Duodenal mucosa (tissue), 2 donors: ENCODE measurements at regions not wholly inside any gene's neighbourhood (a gene's known extent, or its start where the extent isn't known, plus 50 kb on each side); places are given as distances from the start of the nearest gene placed in this dataset.

Experiments used
- H3K27ac ChIP-seq: one replicate; pipeline ENCODE4 v1.7.0; 2013; ENCODE audit warnings: low read depth, low read length
- H3K27me3 ChIP-seq, 2 donors: one replicate each; pipeline ENCODE4 v1.7.0; 2013; ENCODE audit warnings: low read length in 2 of 2, control low read depth in 1 of 2; ENCODE audit not compliant: insufficient read depth in 2 of 2, control insufficient read depth in 1 of 2
- H3K36me3 ChIP-seq, 2 donors: one replicate each; pipeline ENCODE4 v1.7.0; 2013; ENCODE audit warnings: low read length in 2 of 2, control low read depth in 1 of 2; ENCODE audit not compliant: insufficient read depth in 2 of 2, control insufficient read depth in 1 of 2
- H3K4me1 ChIP-seq, 2 donors: one replicate each; pipeline ENCODE4 v1.7.0; 2013; ENCODE audit warnings: low read length in 2 of 2, control low read depth in 1 of 2; ENCODE audit not compliant: insufficient read depth in 2 of 2, control insufficient read depth in 1 of 2
- H3K4me3 ChIP-seq, 2 donors: one replicate each; pipeline ENCODE4 v1.7.0; 2013; ENCODE audit warnings: low read length in 2 of 2, low read depth in 1 of 2
- H3K9ac ChIP-seq, 2 donors: one replicate each; pipeline ENCODE4 v1.7.0; 2013; ENCODE audit warnings: low read length in 2 of 2, low read depth in 1 of 2
- H3K9me3 ChIP-seq, 2 donors: one replicate each; pipeline ENCODE4 v1.7.0; 2013; ENCODE audit warnings: low read length in 2 of 2, control low read depth in 1 of 2; ENCODE audit not compliant: control insufficient read depth in 1 of 2

- H3K27ac ChIP-seq = no peak overlapping the region
- H3K27me3 ChIP-seq = peaks cover 8 to 14% of the 10 kb centered on the region in 2 donors
- H3K9me3 ChIP-seq = no peaks in the 10 kb centered on the region
- H3K4me1 ChIP-seq = peaks cover 0 to 4% of the 10 kb centered on the region in 2 donors
- H3K4me3 ChIP-seq = no peak overlapping the region
- no peak overlapping the region for H3K9ac ChIP-seq
- H3K36me3 ChIP-seq = no peaks in the 10 kb centered on the region
Observed at GRCh38 chr14:97293659-97294058, 496.5 kb downstream of the VRK1 start.

DNA sequence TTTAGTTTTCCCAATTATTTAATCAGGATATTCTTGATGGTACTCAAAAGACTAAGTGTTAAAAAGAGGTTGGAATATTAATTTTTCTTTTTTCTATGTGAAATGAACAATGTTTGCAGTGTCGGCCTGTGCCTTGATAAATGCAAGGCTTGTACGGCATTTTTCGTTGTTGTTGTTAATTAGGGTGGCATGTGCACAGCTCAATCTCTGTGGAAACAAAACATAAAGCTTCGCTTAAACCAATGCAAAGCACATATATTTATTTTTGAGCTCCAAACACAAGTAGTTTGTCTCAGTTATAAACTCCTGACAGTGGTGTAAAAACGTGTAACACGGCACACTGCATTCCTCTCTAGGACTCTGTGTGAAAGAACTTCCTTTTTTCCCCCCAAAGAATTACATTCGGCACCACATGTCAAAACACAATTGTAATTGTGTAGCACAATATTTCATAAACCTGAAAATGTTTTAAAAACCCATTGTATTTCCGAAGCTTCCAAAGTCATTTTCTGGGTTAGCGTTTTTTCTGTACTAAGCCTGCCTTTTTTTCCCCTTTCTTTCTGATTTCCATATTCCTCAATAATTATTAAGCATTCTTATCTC, 498.0 kb downstream of the VRK1 start:
- Histone ChIP-seq H3K27ac (no peak overlapping the region), H3K4me1 (peaks cover 0 to 1% of the 10 kb centered on the region in 2 donors), H3K9me3 (no peaks in the 10 kb centered on the region), H3K36me3 (no peaks in the 10 kb centered on the region), H3K27me3 (peaks cover 2 to 10% of the 10 kb centered on the region in 2 donors), H3K4me3 (no peak overlapping the region), H3K9ac (no peak overlapping the region)

DNA sequence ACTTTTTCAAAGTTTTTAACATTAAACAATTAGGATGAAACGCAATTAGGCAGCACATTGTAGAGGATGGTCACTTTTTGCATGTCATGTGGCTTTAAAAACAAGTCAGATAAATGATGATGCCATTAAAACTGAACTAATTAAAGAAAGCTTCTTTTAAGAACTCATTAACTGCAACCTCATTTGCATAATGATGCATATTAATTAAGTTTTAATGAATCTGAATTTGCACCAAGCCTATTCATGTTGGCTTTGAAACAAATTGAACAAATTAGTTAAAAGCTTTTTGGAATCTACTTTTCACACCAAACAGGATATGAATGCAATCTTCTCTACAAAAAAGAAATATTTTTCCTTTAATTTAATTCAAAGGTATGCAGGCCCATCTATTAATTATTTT, 499.0 kb downstream of the VRK1 start:
- H3K9ac ChIP-seq = no peak overlapping the region
- H3K9me3 ChIP-seq = no peaks in the 10 kb centered on the region
- H3K27ac ChIP-seq = no peak overlapping the region
- H3K36me3 ChIP-seq = no peaks in the 10 kb centered on the region
- H3K4me1 ChIP-seq = no peaks in the 10 kb centered on the region
- no peak overlapping the region for H3K4me3 ChIP-seq
- H3K27me3 ChIP-seq = peaks cover 4 to 14% of the 10 kb centered on the region in 2 donors

GRCh38 chr14:97297100-97297499, 499.9 kb downstream of the VRK1 start:
- no peaks in the 10 kb centered on the region for H3K36me3 ChIP-seq
- H3K27me3 ChIP-seq = peaks cover 4 to 14% of the 10 kb centered on the region in 2 donors
- H3K4me3 ChIP-seq = no peak overlapping the region
- H3K27ac ChIP-seq = no peak overlapping the region
- H3K4me1 ChIP-seq = no peaks in the 10 kb centered on the region
- H3K9me3 ChIP-seq = no peaks in the 10 kb centered on the region
- no peak overlapping the region for H3K9ac ChIP-seq

GRCh38 chr14:97298331-97298730, 501.1 kb downstream of the VRK1 start:
- H3K27me3 ChIP-seq = peaks cover 4 to 11% of the 10 kb centered on the region in 2 donors
- H3K9ac ChIP-seq = no peak overlapping the region
- no peak overlapping the region for H3K4me3 ChIP-seq
- H3K4me1 ChIP-seq = no peaks in the 10 kb centered on the region
- no peak overlapping the region for H3K27ac ChIP-seq
- no peaks in the 10 kb centered on the region for H3K9me3 ChIP-seq
- no peaks in the 10 kb centered on the region for H3K36me3 ChIP-seq

DNA sequence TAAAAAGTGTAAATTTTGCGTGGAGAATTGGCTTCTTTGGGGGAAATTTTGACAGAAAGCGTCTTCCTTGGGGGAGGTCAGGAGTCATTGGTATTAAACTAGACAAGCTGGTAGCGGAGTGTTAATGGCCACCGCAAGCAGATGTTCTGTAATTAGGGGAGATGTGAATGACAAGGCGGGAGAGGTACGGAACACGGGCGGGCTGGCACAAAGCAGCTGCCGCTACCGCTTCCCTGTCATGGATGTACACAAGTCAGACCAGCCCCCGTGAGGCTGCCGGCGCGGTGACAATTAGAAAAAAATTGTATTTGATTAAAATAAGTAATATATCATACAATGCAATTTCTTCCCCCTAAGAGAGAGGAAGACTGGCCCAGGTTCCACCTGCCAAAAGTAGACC, 501.6 kb downstream of the VRK1 start:
- peaks cover 4 to 11% of the 10 kb centered on the region in 2 donors for H3K27me3 ChIP-seq
- no peaks in the 10 kb centered on the region for H3K36me3 ChIP-seq
- H3K27ac ChIP-seq = no peak overlapping the region
- H3K9me3 ChIP-seq = no peaks in the 10 kb centered on the region
- no peaks in the 10 kb centered on the region for H3K4me1 ChIP-seq
- no peak overlapping the region for H3K4me3 ChIP-seq
- no peak overlapping the region for H3K9ac ChIP-seq

- Histone ChIP-seq H3K9me3 (no peaks in the 10 kb centered on the region), H3K27ac (no peak overlapping the region), H3K9ac (no peak overlapping the region), H3K4me1 (no peaks in the 10 kb centered on the region), H3K36me3 (no peaks in the 10 kb centered on the region), H3K27me3 (peaks cover 4 to 11% of the 10 kb centered on the region in 2 donors), H3K4me3 (no peak overlapping the region)
Observed at GRCh38 chr14:97299661-97300060, 502.5 kb downstream of the VRK1 start.

- H3K9me3 ChIP-seq = no peaks in the 10 kb centered on the region
Observed at GRCh38 chr14:97301931-97302559, 504.9 kb downstream of the VRK1 start.

DNA sequence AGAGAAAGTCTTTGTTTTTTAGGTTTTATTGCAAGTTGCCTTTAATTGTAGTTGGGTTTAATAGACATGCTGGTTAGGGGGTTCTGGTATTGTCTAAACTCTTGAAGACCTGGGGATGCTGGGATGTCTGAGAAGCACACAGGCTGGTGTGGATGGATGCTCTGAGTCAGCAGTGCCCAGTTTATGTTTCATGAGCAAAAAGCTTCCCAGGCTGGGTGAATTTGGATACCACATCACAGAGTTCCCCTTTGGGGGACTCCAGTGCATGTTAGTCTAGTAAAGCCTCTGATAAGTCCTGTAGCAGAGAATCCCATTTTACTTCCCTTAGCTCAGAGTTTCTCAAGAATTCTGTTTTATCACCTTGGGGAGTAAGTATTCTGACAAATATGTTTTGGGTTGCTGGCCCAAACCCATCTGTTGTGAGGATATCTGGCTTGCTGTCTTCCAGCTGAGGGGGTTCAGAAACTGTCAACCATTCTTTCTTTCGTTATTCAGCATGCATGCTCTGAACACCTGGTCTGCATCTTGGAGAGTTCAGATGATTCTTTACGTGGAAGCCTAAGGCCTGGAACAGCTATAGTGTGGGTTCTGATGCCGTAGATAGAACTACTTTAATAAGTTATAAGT, 509.1 kb downstream of the VRK1 start:
- no peak overlapping the region for H3K4me3 ChIP-seq
- no peaks in the 10 kb centered on the region for H3K4me1 ChIP-seq
- no peaks in the 10 kb centered on the region for H3K36me3 ChIP-seq
- H3K9me3 ChIP-seq = no peaks in the 10 kb centered on the region
- no peak overlapping the region for H3K9ac ChIP-seq
- no peaks in the 10 kb centered on the region for H3K27me3 ChIP-seq
- H3K27ac ChIP-seq = no peak overlapping the region

More at GRCh38 chr14:97301931-97302559, 504.9 kb downstream of the VRK1 start:
- Histone ChIP-seq H3K9ac (no peak overlapping the region), H3K27me3 (peaks cover 3 to 4% of the 10 kb centered on the region in 2 donors), H3K4me1 (no peaks in the 10 kb centered on the region), H3K4me3 (no peak overlapping the region), H3K27ac (no peak overlapping the region), H3K36me3 (no peaks in the 10 kb centered on the region)

GRCh38 chr14:97306760-97307246, 509.6 kb downstream of the VRK1 start:
- Histone ChIP-seq H3K27ac (no peak overlapping the region), H3K36me3 (no peaks in the 10 kb centered on the region), H3K9me3 (no peaks in the 10 kb centered on the region), H3K9ac (no peak overlapping the region), H3K4me1 (no peaks in the 10 kb centered on the region), H3K4me3 (no peak overlapping the region), H3K27me3 (no peaks in the 10 kb centered on the region)
